Brain microvascular endothelial cell (primary cell): ENCODE measurements at regions not wholly inside any gene's neighbourhood (a gene's known extent, or its start where the extent isn't known, plus 50 kb on each side); places are given as distances from the start of the nearest gene placed in this dataset.

Experiments
- DNase-seq: peaks from one replicate; pipeline ENCODE4 v3.0.0-alpha.2; 2020
- H3K27ac ChIP-seq: fragments of 250-450 bp; sonication (Bioruptor Pico); 2 replicates; pipeline ENCODE4 v1.5.1; 2020; ENCODE audit warnings: mild to moderate bottlenecking, moderate library complexity
- H3K27me3 ChIP-seq: fragments of 250-450 bp; sonication (Bioruptor Pico); replicated peaks from 2 replicates; pipeline ENCODE4 v1.5.1; 2020; ENCODE audit warnings: mild to moderate bottlenecking
- H3K36me3 ChIP-seq: fragments of 250-450 bp; sonication (Bioruptor Pico); replicated peaks from 2 replicates; pipeline ENCODE4 v1.5.1; 2020; ENCODE audit warnings: mild to moderate bottlenecking
- H3K4me3 ChIP-seq: 2 replicates; pipeline ENCODE4 v1.5.1; 2011; ENCODE audit warnings: low read depth, mild to moderate bottlenecking, control low read depth, low read length, moderate library complexity
- in situ Hi-C: cut with HindIII; loops from 2 replicates; pipeline ENCODE4 v1.10.0; 2017; ENCODE audit warnings: low sequenced_read_pairs, low pct_ligation_motif_present
- TF ChIP-seq, protein P1 (sequence below): IDR thresholded peaks from 2 replicates; pipeline ENCODE4 v1.5.1; 2011; ENCODE audit warnings: low read depth, mild to moderate bottlenecking, moderate library complexity, low read length, control low read depth, inconsistent platforms; ENCODE audit errors: missing control alignments

DNA sequence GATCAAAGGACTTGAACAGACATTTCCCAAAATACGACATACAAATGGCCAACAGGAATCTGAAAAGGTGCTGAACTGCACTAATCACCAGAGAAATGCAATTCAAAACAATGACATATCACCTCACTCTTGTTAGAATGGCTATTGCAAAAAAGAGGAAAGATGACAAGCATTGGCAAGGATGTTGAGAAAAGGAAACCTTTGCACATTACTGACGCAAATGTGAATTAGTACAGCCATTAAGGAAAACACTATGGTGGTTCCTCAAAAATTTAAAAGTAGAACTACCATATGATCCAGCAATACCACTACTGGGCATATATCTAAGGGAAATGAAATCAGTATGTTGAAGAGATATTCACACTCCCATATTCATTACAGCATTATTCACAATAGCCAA, 57.7 kb upstream of the ASPRV1 start:
- no peaks in the 10 kb centered on the region for H3K27me3 ChIP-seq
- no peak for DNase-seq
- no peak overlapping the region for H3K4me3 ChIP-seq
- in situ Hi-C loops: no loop called here
- H3K36me3 ChIP-seq: no peaks in the 10 kb centered on the region
- H3K27ac ChIP-seq: no peak overlapping the region
- TF ChIP-seq, protein P1, sequence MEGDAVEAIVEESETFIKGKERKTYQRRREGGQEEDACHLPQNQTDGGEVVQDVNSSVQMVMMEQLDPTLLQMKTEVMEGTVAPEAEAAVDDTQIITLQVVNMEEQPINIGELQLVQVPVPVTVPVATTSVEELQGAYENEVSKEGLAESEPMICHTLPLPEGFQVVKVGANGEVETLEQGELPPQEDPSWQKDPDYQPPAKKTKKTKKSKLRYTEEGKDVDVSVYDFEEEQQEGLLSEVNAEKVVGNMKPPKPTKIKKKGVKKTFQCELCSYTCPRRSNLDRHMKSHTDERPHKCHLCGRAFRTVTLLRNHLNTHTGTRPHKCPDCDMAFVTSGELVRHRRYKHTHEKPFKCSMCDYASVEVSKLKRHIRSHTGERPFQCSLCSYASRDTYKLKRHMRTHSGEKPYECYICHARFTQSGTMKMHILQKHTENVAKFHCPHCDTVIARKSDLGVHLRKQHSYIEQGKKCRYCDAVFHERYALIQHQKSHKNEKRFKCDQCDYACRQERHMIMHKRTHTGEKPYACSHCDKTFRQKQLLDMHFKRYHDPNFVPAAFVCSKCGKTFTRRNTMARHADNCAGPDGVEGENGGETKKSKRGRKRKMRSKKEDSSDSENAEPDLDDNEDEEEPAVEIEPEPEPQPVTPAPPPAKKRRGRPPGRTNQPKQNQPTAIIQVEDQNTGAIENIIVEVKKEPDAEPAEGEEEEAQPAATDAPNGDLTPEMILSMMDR: no peak

DNA sequence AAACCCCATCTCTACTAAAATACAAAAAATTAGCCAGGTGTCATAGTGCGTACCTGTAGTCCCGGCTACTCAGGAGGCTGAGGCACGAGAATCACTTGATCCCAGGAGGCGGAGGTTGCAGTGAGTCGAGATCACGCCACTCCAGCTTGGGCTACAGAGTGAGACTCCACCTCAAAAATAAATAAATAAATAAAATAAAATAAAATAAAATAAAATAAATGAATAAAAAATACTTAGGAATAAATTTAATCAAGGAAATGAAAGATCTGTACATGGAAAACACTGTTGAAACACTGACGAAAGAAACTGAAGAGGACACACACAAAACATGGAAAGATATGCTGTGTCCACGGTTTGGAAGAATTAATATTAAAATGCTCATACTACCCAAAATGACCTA, 56.5 kb upstream of the ASPRV1 start:
- Histone ChIP-seq H3K36me3 (no peaks in the 10 kb centered on the region), H3K27ac (no peak overlapping the region), H3K4me3 (no peak overlapping the region), H3K27me3 (no peaks in the 10 kb centered on the region)
- TF ChIP-seq, protein P1: no peak
- DNase-seq: no peak
- in situ Hi-C loops: no loop called here

DNA sequence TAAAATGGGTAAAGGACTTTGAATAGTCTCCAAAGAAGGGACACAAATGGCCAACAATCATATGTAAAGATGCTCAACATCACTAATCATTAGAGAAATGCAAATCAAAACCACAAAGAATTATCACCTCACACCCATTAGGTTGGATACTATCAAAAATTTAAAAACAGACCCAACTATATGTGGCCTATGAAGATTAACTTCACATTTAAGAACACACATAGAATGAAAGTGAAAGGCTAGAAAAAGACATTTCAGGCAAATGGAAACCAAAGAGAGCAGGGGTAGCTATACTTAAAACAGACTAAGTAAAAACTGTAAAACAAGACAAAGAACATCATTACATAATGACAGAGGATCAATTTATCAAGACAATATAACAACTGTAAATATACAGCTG, 53.5 kb upstream of the ASPRV1 start:
- Histone ChIP-seq H3K36me3 (no peaks in the 10 kb centered on the region), H3K27ac (no peak overlapping the region), H3K27me3 (no peaks in the 10 kb centered on the region), H3K4me3 (no peak overlapping the region)
- TF ChIP-seq, protein P1: no peak
- in situ Hi-C loops: no loop called here
- DNase-seq: no peak

DNA sequence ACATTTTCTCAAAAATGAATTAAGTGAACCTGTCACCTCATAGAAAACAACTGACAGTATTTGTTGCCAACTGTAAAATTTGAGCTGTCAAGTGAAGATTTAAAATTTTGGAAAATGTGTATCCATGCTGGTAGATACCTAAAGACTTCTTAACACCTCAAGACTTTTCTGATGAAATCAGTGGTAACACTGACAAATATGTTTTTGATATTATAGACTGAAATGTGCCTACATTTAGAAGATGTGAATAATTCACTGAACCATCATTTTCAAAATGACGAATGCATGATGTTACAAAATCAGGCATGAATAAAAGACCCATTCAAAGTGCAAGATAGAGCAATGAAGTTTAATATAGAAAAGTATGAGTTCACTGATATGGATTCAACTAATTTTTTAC, 51.5 kb upstream of the ASPRV1 start:
- in situ Hi-C loops: no loop called here
- TF ChIP-seq, protein P1: no peak
- no peak overlapping the region for H3K27ac ChIP-seq
- H3K36me3 ChIP-seq: no peaks in the 10 kb centered on the region
- no peaks in the 10 kb centered on the region for H3K27me3 ChIP-seq
- no peak overlapping the region for H3K4me3 ChIP-seq
- no peak for DNase-seq

DNA sequence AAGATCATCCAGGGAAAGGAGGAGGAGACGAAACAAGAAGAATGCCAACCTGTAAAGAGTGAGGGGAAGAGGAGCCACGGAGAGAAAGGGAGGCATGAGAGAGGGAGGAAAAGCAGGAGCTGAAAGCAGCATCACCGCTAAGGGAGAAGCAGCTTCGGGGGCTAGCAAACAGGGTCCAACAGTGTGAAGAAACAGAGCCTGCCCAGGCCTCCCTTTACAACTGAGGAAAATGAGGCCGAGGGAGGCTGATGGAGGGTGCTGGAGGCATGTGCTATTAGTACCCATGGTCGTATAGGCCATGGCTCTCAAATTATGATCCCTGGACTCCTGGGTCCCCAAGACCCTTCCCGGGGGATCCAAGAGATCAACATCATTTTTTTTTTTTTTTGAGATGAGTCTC, 50.4 kb upstream of the ASPRV1 start:
- H3K27ac ChIP-seq: no peak overlapping the region
- H3K36me3 ChIP-seq: no peaks in the 10 kb centered on the region
- H3K27me3 ChIP-seq: no peaks in the 10 kb centered on the region
- in situ Hi-C loops: no loop called here
- H3K4me3 ChIP-seq: no peak overlapping the region
- no peak for DNase-seq
- TF ChIP-seq, protein P1: no peak

DNA sequence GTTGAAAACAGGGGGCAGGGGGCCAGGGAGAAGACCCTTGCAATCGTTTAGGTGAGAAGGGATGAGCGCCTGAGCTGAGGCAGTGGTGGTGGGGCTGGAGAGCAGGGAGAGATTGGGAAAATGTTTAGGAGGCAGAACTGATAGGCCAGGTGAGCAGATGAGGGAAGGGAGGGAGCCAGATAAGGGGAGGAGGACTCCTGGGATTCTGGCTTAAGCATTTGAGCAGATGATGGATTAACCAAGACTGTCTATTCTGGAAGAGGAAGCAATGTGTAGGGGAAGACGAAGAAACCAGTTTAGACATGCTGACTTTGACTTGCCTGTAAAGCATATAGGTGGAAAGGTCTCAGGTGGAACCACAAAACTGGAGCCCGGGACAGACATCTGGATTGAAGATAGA, 49.9 kb upstream of the ASPRV1 start:
- H3K4me3 ChIP-seq: no peak overlapping the region
- TF ChIP-seq, protein P1: no peak
- no peaks in the 10 kb centered on the region for H3K27me3 ChIP-seq
- in situ Hi-C loops: no loop called here
- no peak for DNase-seq
- no peak overlapping the region for H3K27ac ChIP-seq
- H3K36me3 ChIP-seq: no peaks in the 10 kb centered on the region
